Activated CD4-positive, alpha-beta T cell treated with anti-CD3 and anti-CD28 coated beads for 1 hour (primary cell): ENCODE measurements at regions not wholly inside any gene's neighbourhood (a gene's known extent, or its start where the extent isn't known, plus 50 kb on each side); places are given as distances from the start of the nearest gene placed in this dataset.

Experiments used
- DNase-seq: peaks from one replicate; pipeline ENCODE4 v3.0.0-alpha.2; 2020

- DNase-seq, result no peak
Measured at GRCh38 chr2:144211065-144211464, 308.9 kb downstream of the ZEB2 start.

GRCh38 chr2:144210076-144210475, 309.8 kb downstream of the ZEB2 start:
- no peak for DNase-seq

- no peak for DNase-seq
Measured at GRCh38 chr2:144208924-144209323, 311.0 kb downstream of the ZEB2 start.

GRCh38 chr2:144206019-144206418, 313.9 kb downstream of the ZEB2 start:
- no peak for DNase-seq

GRCh38 chr2:144201868-144202468, 318.0 kb downstream of the ZEB2 start:
- no peak for DNase-seq

GRCh38 chr2:144201126-144201525, 318.8 kb downstream of the ZEB2 start:
- no peak for DNase-seq

- no peak for DNase-seq
Measured at GRCh38 chr2:144198116-144198515, 321.8 kb downstream of the ZEB2 start.

GRCh38 chr2:144194326-144195071, 325.4 kb downstream of the ZEB2 start:
- DNase-seq, result no peak

- DNase-seq, result no peak
Measured at GRCh38 chr2:144190908-144191605, 328.9 kb downstream of the ZEB2 start.

GRCh38 chr2:144183727-144184126, 336.2 kb downstream of the ZEB2 start:
- DNase-seq, result peak; percentile 26

GRCh38 chr2:144181001-144181400, 338.9 kb downstream of the ZEB2 start:
- DNase-seq, result no peak

GRCh38 chr2:144180131-144180530, 339.8 kb downstream of the ZEB2 start:
- no peak for DNase-seq

GRCh38 chr2:144170179-144170578, 349.7 kb downstream of the ZEB2 start:
- no peak for DNase-seq

- DNase-seq, result no peak
Measured at GRCh38 chr2:144166743-144167142, 353.2 kb downstream of the ZEB2 start.

GRCh38 chr2:144165599-144166250, 354.2 kb downstream of the ZEB2 start:
- DNase-seq, result no peak

- no peak for DNase-seq
Measured at GRCh38 chr2:144163592-144163991, 356.3 kb downstream of the ZEB2 start.

GRCh38 chr2:144162652-144163051, 357.3 kb downstream of the ZEB2 start:
- no peak for DNase-seq

- no peak for DNase-seq
Measured at GRCh38 chr2:144161061-144161460, 358.9 kb downstream of the ZEB2 start.

- no peak for DNase-seq
Measured at GRCh38 chr2:144159240-144159639, 360.7 kb downstream of the ZEB2 start.

- no peak for DNase-seq
Measured at GRCh38 chr2:144158096-144158495, 361.8 kb downstream of the ZEB2 start.

GRCh38 chr2:144156736-144157640, 362.9 kb downstream of the ZEB2 start:
- DNase-seq, result no peak

GRCh38 chr2:144154205-144154604, 365.7 kb downstream of the ZEB2 start:
- DNase-seq, result no peak
